ENCODE measurements at regions not wholly inside any gene's neighbourhood (a gene's known extent, or its start where the extent isn't known, plus 50 kb on each side); places are given as distances from the start of the nearest gene placed in this dataset.

- no peak for DNase-seq (ENCODE audit: extremely low spot score)
- ChIA-PET POLR2A (no interaction called here), CTCF (no interaction called here)
- TF ChIP-seq, protein P1, sequence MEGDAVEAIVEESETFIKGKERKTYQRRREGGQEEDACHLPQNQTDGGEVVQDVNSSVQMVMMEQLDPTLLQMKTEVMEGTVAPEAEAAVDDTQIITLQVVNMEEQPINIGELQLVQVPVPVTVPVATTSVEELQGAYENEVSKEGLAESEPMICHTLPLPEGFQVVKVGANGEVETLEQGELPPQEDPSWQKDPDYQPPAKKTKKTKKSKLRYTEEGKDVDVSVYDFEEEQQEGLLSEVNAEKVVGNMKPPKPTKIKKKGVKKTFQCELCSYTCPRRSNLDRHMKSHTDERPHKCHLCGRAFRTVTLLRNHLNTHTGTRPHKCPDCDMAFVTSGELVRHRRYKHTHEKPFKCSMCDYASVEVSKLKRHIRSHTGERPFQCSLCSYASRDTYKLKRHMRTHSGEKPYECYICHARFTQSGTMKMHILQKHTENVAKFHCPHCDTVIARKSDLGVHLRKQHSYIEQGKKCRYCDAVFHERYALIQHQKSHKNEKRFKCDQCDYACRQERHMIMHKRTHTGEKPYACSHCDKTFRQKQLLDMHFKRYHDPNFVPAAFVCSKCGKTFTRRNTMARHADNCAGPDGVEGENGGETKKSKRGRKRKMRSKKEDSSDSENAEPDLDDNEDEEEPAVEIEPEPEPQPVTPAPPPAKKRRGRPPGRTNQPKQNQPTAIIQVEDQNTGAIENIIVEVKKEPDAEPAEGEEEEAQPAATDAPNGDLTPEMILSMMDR (IDR thresholded peaks at IDR 0.05; ENCODE audit: control extremely low read depth, extremely low read depth, low read depth, missing control alignments) = no peak
Measured at GRCh38 chr21:28794371-28794851, 198.3 kb downstream of the LTN1 start.

- no peak for DNase-seq (ENCODE audit: extremely low spot score)
- ChIA-PET POLR2A (no interaction called here), CTCF (interaction anchor here (1.2 kb wide), 1 partner anchor 9 kb away, joined by 3 read pairs; no protein-coding TSS in a partner anchor)
- TF ChIP-seq, protein P1 (IDR thresholded peaks at IDR 0.05; ENCODE audit: control extremely low read depth, extremely low read depth, low read depth, missing control alignments) = no peak
Measured at GRCh38 chr21:28793043-28793442, 199.6 kb downstream of the LTN1 start.

DNA sequence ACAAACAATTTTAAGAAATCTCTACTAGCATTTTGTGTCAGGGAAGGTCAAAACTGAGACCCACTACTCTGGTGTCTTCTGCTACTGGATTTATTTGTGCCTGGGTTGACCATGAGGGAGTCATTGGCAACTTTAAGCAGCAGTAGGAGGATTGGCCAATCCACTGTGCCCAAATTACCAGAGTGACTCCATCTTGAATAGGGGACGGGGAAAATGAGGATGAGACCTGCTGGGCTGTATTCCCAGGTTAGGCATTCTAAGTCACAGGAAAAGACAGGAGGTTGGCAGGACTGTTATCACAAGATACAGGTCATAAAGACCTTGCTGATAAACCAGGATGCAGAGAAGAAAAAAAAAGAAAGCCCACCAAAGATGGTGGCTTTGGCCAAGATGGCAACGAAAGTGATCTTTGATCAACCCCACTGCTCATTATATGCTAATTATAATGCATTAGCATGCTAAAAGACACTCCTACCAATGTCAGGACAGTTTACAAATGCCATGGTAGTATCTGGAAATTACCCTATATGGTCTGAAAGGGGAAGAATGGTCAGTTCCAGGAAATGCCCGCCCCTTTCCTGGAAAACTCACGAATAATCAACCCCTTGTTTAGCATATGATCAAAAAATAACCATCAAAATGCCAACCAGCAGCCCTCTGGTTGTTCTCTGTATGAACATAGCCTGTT is 200.9 kb downstream of the LTN1 start:
- ChIA-PET POLR2A (no interaction called here), CTCF (interaction anchor here (1.2 kb wide), 1 partner anchor 10 kb away, joined by 3 read pairs; no protein-coding TSS in a partner anchor)
- no peak for DNase-seq (ENCODE audit: extremely low spot score)
- TF ChIP-seq, protein P1 (IDR thresholded peaks at IDR 0.05; ENCODE audit: control extremely low read depth, extremely low read depth, low read depth, missing control alignments) = no peak

DNA sequence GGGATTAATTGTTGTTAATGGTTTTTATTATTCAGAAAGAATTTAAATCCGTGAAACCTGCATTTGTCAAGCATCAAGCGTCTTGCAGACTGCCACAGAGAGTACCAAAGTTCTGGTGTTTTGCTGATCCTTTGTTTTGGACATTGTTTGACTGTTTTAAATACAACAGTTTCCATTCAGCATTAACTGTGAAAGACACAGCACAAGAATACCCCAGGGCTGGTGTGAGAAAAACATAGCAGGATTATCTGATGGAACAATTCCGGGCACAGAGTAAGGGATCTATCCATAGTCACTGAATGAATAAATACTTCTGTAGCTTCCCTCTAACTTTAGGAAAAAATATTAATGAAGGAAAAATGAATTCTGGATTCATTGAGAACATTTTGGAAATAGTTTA is 202.3 kb downstream of the LTN1 start:
- TF ChIP-seq, protein P1 (IDR thresholded peaks at IDR 0.05; ENCODE audit: control extremely low read depth, extremely low read depth, low read depth, missing control alignments) = no peak
- POLR2A ChIA-PET = no interaction called here
- CTCF ChIA-PET = interaction anchor here (1.1 kb wide), 1 partner anchor 9 kb away, joined by 3 read pairs; no protein-coding TSS in a partner anchor
- no peak for DNase-seq (ENCODE audit: extremely low spot score)

DNA sequence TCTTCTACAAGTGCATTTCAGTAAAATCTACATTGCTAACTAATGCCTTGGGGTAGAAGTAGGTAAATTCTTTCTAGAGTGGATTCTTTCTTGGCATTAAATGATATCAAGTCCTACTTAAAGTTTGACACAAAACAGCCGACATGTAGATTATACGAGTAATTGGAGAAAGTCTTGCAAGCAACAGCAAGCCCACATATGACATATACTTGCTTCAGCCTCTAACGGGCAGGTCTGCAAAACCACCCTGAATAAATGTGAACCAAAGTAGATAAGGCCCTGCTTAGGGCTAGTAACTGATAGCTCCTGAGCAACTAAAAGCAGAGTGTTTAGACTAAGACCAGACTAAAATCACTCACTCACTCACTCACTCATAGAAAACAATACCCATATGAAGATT is 203.2 kb downstream of the LTN1 start:
- TF ChIP-seq, protein P1 (IDR thresholded peaks at IDR 0.05; ENCODE audit: control extremely low read depth, extremely low read depth, low read depth, missing control alignments) = no peak
- no peak for DNase-seq (ENCODE audit: extremely low spot score)
- ChIA-PET POLR2A (no interaction called here), CTCF (interaction anchor here (1.1 kb wide), 1 partner anchor 10 kb away, joined by 3 read pairs; no protein-coding TSS in a partner anchor)

- ChIA-PET POLR2A (no interaction called here), CTCF (no interaction called here)
- no peak for DNase-seq (ENCODE audit: extremely low spot score)
- TF ChIP-seq, protein P1 (IDR thresholded peaks at IDR 0.05; ENCODE audit: control extremely low read depth, extremely low read depth, low read depth, missing control alignments) = no peak
Measured at GRCh38 chr21:28788030-28788429, 204.6 kb downstream of the LTN1 start.
